ENCODE measurements at regions not wholly inside any gene's neighbourhood (a gene's known extent, or its start where the extent isn't known, plus 50 kb on each side); places are given as distances from the start of the nearest gene placed in this dataset.

- Histone ChIP-seq H3K27me3 (ENCODE audit: control insufficient read depth, insufficient read depth, low read length) (no peaks in the 10 kb centered on the region), H3K4me3 (ENCODE audit: low read length in 3 of 3) (no peak overlapping the region), H3K9ac (ENCODE audit: low read length in 3 of 3) (no peak overlapping the region), H3K9me3 (ENCODE audit: control insufficient read depth in 2 of 3, insufficient read depth in 1 of 3, low read length in 3 of 3) (no peaks in the 10 kb centered on the region), H3K27ac (ENCODE audit: low read depth in 2 of 2, low read length in 2 of 2) (no peak overlapping the region), H3K4me1 (ENCODE audit: control insufficient read depth in 2 of 3, insufficient read depth in 2 of 3, low read depth in 1 of 3, low read length in 3 of 3) (no peaks in the 10 kb centered on the region), H3K36me3 (ENCODE audit: control insufficient read depth in 2 of 3, insufficient read depth in 3 of 3, low read length in 3 of 3) (no peaks in the 10 kb centered on the region)
- no peak for FAIRE-seq
- no peak for DNase-seq
- TF ChIP-seq CTCF (IDR thresholded peaks at IDR 0.05; ENCODE audit: borderline replicate concordance, extremely low read depth, insufficient read depth): no peak
- intact Hi-C loops (cut with DNase I): no loop called here
Observed at GRCh38 chr18:40980171-40980570, 974.9 kb upstream of the PIK3C3 start.

GRCh38 chr18:40976050-40976449 is 979.0 kb upstream of the PIK3C3 start:
- no peaks in the 10 kb centered on the region for H3K4me1 ChIP-seq (ENCODE audit: control insufficient read depth in 2 of 3, insufficient read depth in 2 of 3, low read depth in 1 of 3, low read length in 3 of 3)
- no peak overlapping the region for H3K27ac ChIP-seq (ENCODE audit: low read depth in 2 of 2, low read length in 2 of 2)
- no peak for TF ChIP-seq CTCF (IDR thresholded peaks at IDR 0.05; ENCODE audit: borderline replicate concordance, extremely low read depth, insufficient read depth)
- DNase-seq: no peak
- H3K9me3 ChIP-seq (ENCODE audit: control insufficient read depth in 2 of 3, insufficient read depth in 1 of 3, low read length in 3 of 3): peaks cover 0 to 3% (median 0%) of the 10 kb centered on the region in 3 donors
- no peak for FAIRE-seq
- intact Hi-C loops (cut with DNase I): no loop called here
- no peak overlapping the region for H3K4me3 ChIP-seq (ENCODE audit: low read length in 3 of 3)
- no peak overlapping the region for H3K9ac ChIP-seq (ENCODE audit: low read length in 3 of 3)
- no peaks in the 10 kb centered on the region for H3K27me3 ChIP-seq (ENCODE audit: control insufficient read depth, insufficient read depth, low read length)
- no peaks in the 10 kb centered on the region for H3K36me3 ChIP-seq (ENCODE audit: control insufficient read depth in 2 of 3, insufficient read depth in 3 of 3, low read length in 3 of 3)

- no peak overlapping the region for H3K9ac ChIP-seq (ENCODE audit: low read length in 3 of 3)
- no peaks in the 10 kb centered on the region for H3K36me3 ChIP-seq (ENCODE audit: control insufficient read depth in 2 of 3, insufficient read depth in 3 of 3, low read length in 3 of 3)
- H3K9me3 ChIP-seq (ENCODE audit: control insufficient read depth in 2 of 3, insufficient read depth in 1 of 3, low read length in 3 of 3): peaks cover 0 to 3% (median 0%) of the 10 kb centered on the region in 3 donors
- H3K4me1 ChIP-seq (ENCODE audit: control insufficient read depth in 2 of 3, insufficient read depth in 2 of 3, low read depth in 1 of 3, low read length in 3 of 3): no peaks in the 10 kb centered on the region
- no peak for FAIRE-seq
- no peaks in the 10 kb centered on the region for H3K27me3 ChIP-seq (ENCODE audit: control insufficient read depth, insufficient read depth, low read length)
- TF ChIP-seq CTCF (IDR thresholded peaks at IDR 0.05; ENCODE audit: borderline replicate concordance, extremely low read depth, insufficient read depth): no peak
- no peak overlapping the region for H3K27ac ChIP-seq (ENCODE audit: low read depth in 2 of 2, low read length in 2 of 2)
- no peak for DNase-seq
- H3K4me3 ChIP-seq (ENCODE audit: low read length in 3 of 3): no peak overlapping the region
- intact Hi-C loops (cut with DNase I): no loop called here
Observed at GRCh38 chr18:40974448-40974847, 980.6 kb upstream of the PIK3C3 start.

- FAIRE-seq (no peak), DNase-seq (no peak)
- Histone ChIP-seq H3K27ac (ENCODE audit: low read depth in 2 of 2, low read length in 2 of 2) (no peak overlapping the region), H3K4me3 (ENCODE audit: low read length in 3 of 3) (no peak overlapping the region), H3K9ac (ENCODE audit: low read length in 3 of 3) (no peak overlapping the region), H3K36me3 (ENCODE audit: control insufficient read depth in 2 of 3, insufficient read depth in 3 of 3, low read length in 3 of 3) (no peaks in the 10 kb centered on the region), H3K9me3 (ENCODE audit: control insufficient read depth in 2 of 3, insufficient read depth in 1 of 3, low read length in 3 of 3) (no peaks in the 10 kb centered on the region), H3K4me1 (ENCODE audit: control insufficient read depth in 2 of 3, insufficient read depth in 2 of 3, low read depth in 1 of 3, low read length in 3 of 3) (no peaks in the 10 kb centered on the region), H3K27me3 (ENCODE audit: control insufficient read depth, insufficient read depth, low read length) (no peaks in the 10 kb centered on the region)
- TF ChIP-seq CTCF (IDR thresholded peaks at IDR 0.05; ENCODE audit: borderline replicate concordance, extremely low read depth, insufficient read depth): no peak
- intact Hi-C loops (cut with DNase I): no loop called here
Observed at GRCh38 chr18:40962784-40963183, 992.2 kb upstream of the PIK3C3 start.
